ENCODE measurements at regions not wholly inside any gene's neighbourhood (a gene's known extent, or its start where the extent isn't known, plus 50 kb on each side); places are given as distances from the start of the nearest gene placed in this dataset.
"Not testable (repeated sequence)": the region's sequence is repeated elsewhere in the genome, so short reads cannot be mapped to it uniquely, and the experiment has no call there.

DNA sequence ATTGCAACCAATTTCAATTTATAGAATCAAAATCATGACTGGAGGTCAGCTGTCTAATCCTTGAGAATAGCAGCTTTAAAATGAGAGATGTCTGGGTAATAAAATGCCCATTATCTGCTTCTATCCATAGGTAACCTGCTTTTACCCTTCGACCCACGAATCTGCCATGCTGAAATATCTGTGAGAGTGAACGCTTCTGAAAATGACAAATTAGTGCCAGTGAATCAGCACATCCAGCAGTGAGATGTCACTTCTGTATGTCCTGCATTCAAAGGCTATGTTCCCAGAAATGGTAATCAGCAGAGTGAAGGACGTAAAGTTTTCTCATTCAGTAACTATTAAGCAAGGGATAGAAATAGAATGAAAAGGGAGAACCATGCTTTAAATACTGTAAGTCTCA is 532.4 kb upstream of the ITGA1 start:
- no peak for DNase-seq (ENCODE audit: low read depth in 2 of 2)

DNA sequence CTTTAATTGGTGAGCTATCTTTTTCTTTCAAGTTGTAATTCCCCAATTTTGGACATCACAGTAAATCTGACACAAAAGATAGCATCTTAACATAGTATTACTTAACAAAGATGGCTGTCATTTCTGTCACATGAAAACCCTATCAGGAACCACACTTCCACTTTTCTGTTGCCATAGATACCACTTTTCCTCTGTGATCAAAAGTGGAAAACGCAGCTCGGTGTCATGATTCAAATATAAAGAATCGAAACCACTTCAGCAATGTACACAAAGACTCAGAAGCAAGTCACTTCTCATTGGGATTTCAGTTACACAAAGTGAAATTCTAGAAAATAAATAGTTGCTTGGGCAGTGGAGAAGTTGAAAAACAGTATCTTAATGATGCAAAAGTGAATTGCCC is 524.9 kb upstream of the ITGA1 start:
- DNase-seq (ENCODE audit: low read depth in 2 of 2), result no peak

DNA sequence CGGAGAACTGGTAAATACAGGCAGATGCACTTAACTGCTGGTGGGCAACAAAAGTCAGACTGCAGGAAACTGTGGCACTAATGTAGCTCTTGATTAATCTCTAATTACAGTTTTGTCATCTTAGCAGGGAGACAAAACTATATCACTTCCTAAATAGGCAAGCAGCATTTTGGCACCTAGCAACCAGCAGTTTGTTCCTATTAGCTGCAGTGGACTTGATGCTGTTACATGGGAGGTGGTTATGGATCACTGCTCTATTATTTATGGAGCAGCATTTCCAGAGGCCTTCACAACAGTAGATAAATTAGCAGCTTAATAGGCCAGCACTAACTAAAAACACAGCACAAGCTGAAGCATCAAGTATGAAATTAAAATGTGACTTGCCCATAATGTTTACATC is 518.3 kb upstream of the ITGA1 start:
- no peak for DNase-seq (ENCODE audit: low read depth in 2 of 2)

DNA sequence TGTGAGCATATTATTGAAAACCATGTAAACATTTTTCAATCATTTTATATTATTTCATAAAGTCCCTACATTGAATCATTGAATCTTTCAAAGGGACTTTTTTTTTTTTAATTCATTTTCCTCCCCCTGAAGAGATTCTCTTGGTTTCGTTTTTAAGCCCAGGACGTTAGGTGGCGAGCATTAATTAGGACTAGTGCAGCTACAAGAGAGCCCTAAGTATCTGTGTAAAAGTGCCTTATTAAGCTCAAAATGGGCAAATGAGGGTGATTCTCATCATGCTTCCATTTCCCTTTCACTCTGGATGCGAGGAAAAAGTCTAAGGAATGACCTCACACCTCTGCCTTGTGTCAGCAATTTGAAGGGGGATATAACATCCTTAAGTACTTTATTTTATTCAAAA is 517.9 kb upstream of the ITGA1 start:
- DNase-seq (ENCODE audit: low read depth in 2 of 2), result no peak

DNA sequence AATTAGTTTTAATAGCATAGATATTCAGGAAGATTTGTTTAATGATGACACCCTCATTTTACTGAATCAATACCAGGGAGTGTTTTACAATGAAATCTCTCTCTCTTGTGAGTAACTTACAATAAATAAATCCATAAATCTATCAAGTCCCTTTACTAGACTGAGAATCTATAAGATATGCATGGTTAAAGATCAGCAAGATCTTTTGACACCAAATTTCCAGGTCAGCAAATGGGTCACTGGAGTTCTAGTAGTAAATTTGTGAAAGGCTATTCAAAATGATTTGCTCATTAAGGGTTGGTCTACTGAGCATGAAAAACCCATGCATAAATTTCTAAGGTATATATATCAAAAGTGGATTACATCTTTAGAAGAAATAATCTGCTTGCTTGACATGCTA is 512.1 kb upstream of the ITGA1 start:
- no peak for DNase-seq (ENCODE audit: low read depth in 2 of 2)

DNA sequence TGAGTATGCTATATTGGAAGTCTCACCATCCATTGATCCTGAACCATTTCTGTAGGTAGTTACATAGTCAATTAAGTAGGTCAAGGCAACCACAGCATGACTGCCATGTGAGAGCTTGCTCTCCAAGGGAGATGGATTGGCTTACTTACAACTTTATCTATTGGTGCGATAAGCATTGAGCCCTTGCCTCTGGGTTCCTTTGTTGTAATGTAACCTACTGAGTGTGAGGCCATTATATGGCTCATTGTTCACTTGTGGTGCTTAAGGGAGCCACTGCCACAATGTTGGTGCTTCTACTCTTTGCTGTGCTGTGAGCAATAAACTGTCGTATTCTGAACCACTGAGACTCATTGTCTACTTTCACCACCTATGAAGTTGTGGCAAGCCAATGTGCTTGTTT is 510.6 kb upstream of the ITGA1 start:
- no peak for DNase-seq (ENCODE audit: low read depth in 2 of 2)

DNA sequence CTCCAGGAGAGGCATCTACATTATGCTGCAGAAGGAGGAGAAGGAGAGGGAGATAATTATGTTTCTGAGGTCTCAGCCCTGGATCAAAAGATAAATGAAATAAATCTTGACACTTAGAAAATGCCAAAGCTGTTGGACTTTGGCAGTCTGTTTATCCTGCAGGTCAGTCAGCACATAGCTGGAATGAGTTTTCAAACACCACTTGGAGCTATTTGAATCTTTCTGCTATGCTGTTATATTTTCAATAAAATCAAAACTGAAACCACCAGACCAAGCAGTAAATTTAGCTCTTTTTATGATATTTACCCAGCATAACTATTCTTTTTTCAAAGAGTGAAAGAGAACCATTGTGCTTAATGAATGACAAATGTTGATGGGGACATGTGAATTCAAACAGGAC is 505.1 kb upstream of the ITGA1 start:
- DNase-seq (ENCODE audit: low read depth in 2 of 2), result no peak

DNA sequence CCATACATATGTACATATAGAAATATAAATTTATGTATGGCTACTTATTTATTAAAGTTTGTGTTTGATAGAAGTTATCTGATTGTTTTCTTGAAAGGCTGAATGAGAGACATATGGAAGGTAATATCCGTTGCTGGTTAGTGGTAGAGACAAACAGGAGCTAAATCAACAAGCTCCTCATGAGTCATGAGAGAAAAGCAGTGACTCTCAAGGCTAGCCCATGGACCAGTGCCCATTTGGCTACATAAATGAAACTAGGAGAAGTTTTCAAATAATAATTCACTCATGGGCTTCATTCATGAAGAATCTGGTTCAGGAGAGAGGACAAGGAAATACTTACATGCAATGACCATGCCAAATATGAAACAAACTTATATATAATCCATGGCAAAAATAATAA is 504.5 kb upstream of the ITGA1 start:
- no peak for DNase-seq (ENCODE audit: low read depth in 2 of 2)

DNA sequence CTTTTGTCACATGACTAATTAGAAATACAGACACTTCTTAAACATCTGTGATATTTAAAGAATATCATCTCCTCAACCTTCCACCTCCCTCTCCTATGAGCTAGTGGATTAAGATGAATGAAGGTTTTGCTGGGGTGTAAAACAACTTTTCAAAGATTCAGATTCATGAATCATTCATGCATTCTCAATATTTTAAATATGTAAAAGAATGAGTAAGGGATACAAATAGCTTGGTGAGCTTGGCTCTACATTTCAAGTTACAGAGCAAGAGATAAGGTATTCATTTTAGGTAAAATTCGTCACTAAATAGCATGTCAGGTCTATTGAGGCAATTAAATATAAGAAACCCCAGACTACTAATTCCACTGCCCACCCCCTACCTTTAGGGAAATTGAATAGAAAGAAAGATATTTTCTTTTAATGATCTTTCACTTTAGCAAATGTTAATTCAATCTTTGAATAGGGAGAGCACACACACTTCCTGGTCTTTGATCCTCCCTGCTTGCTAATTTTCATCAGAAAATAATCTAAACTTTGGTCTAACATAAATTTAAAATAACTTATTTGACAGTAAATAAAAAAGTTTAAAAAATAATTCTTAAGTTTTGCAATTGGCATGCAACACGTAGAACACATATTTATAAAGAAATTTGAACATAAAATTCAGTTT is 486.9 kb upstream of the ITGA1 start:
- DNase-seq (ENCODE audit: low read depth in 2 of 2), result no peak

DNA sequence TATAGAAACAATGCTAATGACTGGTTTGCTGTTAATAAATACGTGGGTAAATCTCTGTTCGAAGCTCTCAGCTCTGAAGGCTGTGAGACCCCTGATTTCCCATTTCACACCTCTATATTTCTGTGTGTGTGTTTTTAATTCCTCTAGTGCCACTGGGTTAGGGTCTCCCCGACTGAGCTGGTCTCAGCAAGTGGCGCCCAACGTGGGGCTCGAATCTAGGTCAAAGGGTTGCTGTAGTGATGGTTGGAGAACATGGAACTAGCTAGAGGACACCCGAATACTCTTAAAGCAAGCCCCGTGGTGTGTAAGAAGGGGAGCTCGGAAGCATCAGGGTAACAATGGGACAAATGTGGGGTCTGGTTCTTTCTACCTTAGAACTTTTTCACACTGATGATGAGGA is 482.9 kb upstream of the ITGA1 start:
- not testable (repeated sequence) for DNase-seq (ENCODE audit: low read depth in 2 of 2)

DNA sequence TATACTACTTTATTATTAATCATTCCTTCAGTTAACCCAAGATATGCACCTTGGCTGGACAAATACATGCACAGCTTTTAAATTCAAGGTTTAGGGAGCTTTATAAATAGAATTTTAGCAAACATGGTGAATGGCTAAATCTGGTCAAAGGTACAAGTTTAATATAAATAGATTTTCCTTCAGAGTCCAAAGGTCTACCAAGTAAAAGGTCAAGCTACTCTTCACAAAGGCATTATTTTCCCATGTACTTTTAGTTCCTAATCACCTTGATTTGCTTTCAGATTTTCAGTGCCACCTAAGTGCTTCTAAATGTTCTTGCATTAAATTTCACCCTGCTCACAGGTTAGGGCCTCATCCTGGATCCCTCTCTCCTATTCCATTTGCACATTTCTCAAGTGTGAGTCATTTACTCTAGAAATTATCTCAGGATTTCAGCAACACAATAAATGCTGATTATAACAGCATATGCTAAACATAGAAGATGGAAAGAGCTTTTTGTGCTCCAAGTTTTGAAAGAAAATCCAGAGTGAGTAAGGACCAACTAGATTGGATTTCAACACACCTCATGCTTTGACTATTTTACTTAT is 459.4 kb upstream of the ITGA1 start:
- DNase-seq (ENCODE audit: low read depth in 2 of 2), result no peak

DNA sequence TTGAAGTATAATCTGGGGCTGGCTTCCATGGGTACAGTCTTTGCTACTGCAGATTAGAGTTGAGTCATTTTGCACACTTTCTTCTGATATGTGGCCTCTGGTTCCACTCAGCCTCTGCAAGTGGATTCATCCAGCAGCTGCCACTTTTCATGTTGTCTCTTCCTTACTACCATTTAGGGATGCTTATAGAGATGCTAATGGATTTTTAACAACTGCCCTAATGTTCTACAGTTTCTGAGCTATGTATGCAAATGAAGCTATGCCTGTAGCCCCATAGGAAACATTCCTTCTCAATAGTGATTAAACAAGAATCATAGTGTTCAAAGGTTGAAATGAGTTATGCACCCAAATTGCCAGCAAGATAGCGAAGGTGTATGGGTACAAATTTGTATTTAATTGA is 456.0 kb upstream of the ITGA1 start:
- DNase-seq (ENCODE audit: low read depth in 2 of 2), result no peak

DNA sequence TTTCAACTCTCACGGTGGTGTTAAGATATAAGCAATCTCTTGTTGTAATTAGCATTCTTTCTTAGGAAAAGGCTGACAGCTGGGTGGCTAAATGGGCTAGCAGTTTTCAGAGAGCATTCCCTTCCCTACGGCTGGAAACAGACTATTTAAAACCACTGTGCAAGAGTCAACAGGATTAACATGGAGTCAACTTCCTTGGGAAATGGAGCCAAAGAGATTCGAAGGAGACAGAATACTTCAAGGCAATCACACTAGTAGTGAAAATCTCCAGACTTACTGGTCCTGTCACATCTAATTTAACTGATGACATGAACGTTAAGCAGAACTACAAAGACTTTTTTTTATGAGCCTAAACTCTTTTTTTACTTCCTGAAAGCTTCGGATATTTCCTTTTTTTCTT is 453.3 kb upstream of the ITGA1 start:
- no peak for DNase-seq (ENCODE audit: low read depth in 2 of 2)

DNA sequence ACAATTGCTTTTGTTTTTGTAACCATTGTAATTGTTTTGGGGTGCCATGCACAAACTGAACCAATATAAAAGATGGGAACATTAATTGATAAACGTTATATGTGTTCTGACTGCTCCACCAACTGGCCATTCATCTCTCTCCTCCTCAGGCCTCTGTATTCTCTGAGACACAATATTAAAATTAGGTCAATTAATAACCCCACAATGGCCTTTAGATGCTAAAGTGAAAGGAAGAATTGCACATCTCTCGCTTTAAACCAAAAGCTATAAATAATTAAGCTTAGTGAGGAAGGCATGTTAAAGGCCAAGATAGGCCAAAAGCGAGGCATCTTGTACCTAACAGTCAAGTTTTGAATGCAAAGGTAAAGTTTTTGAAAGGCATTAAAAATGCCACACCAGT is 448.4 kb upstream of the ITGA1 start:
- no peak for DNase-seq (ENCODE audit: low read depth in 2 of 2)

DNA sequence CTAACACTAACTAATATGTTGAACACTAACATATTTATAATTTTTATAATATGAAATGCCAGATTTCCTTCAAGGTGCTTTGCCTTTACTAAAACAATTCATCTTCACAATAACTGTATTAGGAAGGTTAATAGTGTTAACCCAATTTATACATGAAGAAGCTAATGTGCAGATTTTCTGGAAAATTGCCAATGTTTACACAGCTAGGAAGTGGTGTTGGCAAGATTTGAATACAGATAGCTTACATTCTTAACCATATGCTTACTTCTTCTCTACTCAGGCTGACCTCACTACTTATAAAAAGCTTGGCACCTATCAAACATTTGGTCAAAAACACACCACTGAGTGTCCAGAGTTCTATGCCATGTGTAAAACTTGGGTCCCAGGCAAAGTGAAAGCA is 445.4 kb upstream of the ITGA1 start:
- no peak for DNase-seq (ENCODE audit: low read depth in 2 of 2)

DNA sequence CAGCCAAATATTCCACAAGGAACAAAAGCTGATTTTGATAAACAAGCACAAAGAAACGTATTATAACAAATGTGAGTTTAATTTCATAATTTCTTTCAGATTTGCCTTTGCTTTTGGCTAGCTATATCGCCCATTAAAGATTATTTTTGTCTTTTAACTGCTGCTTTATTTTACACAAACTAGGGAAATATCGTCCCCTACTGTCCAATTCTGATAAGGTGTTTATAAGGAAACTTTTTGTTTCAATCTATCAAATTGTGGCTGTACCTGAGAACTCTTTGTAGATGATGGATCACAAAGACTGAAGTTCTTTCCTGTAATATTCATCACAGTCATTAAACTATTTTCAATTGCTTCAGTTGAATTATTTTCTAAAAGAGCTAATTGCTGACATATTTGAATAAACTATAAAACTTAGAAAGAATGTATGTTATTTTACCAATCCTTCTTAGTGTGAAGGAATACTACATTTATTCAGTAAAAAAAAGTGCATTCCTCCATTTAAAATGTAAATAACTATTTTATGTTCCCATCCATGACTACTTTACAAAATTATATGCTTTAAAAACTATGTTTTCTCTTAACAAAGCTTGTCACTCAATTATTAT is 431.3 kb upstream of the ITGA1 start:
- no peak for DNase-seq (ENCODE audit: low read depth in 2 of 2)

DNA sequence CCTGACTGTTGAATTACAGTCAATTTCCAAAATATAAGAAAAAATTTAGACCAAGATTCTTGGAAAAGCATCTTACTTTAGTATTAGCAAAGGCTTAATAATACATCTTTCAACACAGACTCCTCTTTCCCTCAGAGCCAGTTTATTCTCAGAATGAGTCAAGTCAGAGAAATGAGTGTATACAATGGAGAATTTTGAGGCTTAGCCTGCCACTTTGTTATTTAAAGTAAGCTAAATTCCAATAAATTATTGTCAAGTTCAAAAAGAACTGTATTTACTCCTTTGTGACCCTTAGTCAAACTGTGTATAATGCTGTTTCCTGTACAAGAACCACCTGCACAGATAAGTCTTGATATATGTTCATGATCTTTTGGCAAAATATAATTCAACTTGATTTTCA is 428.5 kb upstream of the ITGA1 start:
- no peak for DNase-seq (ENCODE audit: low read depth in 2 of 2)

DNA sequence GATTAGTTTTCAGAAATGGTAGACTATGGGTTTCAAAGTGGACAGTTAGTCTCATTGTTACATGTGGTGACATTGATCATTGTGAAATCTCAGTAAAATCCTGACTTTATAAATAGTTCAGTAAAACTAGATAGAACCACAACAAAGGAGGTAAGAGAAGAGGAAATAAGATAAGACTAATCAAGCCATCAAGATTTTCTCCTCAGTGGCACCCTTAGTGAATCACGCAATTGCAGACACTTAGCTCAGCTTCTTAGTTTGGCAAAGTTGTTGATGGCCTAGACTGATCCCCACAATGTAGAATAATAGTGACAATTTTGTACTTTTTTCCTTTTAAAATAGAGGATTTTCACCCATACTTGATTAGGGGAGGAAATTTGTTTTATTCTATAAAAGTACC is 426.7 kb upstream of the ITGA1 start:
- no peak for DNase-seq (ENCODE audit: low read depth in 2 of 2)

DNA sequence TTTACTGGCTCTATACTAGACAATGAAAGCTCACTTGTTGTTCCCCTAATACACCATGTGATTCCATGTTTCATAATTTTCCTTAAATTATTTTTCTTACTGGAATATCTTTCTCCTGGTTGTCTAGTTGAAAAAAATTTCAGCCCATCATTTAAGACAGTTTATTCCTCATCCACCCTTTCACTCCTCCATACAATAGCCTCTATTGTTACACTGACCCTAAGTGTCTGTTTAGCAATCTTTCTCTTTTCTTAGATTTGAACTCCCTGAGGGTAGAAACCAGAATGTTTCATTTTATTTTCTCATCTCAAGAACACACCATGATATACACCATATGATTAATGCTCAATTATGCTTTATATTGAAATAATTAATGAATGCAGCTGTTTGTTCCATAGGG is 413.4 kb upstream of the ITGA1 start:
- no peak for DNase-seq (ENCODE audit: low read depth in 2 of 2)

DNA sequence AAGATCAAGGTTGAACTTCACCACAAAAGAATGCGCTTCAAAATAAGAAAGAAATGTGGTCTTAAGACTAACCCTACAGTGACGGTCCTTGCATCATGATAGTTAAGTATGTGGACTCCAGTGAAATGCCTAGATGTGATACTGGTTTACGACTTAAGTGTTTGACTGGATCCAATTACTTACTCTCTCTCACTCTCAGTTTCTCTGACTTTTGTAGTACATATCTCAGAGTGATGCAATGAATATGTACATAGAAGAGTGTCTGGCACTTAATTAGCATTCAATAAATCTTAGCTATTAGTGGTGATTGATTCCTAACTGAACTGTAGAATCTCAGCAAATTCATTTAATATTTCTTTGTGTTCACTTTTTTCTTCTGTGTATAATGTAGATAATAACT is 411.7 kb upstream of the ITGA1 start:
- no peak for DNase-seq (ENCODE audit: low read depth in 2 of 2)

DNA sequence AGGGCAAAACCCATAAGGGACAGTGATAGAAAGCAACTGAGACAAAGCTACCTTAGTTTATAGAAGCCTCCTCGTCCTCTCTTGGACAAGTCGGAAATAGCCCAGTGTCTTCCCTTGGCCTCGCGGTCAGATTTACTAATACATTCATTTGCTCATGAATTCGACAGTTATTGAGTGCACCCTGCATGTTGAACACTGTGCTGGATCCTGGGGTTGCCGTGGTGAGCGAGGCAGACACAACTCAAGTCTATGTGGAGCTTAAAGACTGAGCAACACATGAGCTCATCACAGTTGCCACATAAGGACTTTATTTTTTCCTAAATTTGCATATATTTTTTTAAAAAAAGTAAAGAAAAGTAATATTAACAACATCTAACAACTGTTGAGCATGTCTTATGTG is 411.1 kb upstream of the ITGA1 start:
- DNase-seq (ENCODE audit: low read depth in 2 of 2), result no peak

DNA sequence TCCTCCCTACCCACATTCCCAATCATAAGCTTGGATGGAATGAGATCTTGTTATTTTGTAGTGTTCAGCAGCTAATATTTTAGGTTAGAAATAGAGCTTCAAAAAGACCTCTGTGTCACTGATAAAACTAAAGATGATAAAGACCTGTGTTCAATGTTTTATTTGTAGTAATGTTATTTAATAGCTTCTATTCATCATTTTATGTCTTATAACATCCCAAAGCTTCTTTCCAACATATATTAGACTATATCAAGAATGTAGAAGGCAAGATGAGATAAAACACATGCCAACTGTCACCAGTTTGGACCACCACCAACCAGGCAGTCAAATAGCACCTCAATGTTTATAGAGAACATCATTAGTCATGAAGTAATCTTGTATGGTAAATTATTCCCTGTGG is 409.5 kb upstream of the ITGA1 start:
- no peak for DNase-seq (ENCODE audit: low read depth in 2 of 2)

DNA sequence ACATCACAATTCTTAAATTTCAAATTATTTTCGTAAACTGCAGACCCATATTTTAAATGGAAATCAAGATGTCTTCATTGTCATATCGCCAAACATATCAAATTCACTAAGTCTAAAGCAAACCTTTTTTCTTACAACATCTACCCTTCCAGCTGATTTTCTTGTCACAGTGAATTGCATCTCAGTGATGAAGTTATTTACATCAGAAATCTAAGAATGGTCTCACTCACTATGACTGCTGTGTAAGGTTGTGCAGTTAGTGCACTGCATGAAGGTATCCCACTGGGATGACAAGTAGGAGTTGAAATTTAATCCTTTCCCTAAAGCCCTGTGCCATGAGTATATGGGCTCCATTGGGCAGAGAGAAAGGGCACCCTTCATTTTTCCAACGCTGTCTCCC is 399.4 kb upstream of the ITGA1 start:
- DNase-seq (ENCODE audit: low read depth in 2 of 2), result no peak

DNA sequence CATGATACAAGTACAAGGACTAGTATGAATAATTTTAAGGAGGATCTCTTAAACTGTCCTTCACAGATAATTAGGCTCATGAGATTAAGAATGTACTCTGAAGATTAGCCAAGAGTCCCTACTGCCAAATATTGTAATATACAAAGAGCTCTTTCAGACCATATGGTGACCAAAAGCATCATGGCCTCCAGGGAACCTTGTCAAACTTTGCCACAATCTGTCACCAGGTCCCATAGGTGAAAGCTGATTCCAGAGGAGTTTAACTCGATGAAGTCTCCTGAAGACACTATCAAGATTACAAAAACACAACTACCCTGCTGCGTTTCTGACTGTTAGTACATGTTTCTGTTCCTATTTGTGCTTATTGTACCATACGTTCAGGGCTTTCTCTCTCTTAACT is 395.4 kb upstream of the ITGA1 start:
- DNase-seq (ENCODE audit: low read depth in 2 of 2), result no peak
